ENCODE measurements at regions not wholly inside any gene's neighbourhood (a gene's known extent, or its start where the extent isn't known, plus 50 kb on each side); places are given as distances from the start of the nearest gene placed in this dataset.

DNA sequence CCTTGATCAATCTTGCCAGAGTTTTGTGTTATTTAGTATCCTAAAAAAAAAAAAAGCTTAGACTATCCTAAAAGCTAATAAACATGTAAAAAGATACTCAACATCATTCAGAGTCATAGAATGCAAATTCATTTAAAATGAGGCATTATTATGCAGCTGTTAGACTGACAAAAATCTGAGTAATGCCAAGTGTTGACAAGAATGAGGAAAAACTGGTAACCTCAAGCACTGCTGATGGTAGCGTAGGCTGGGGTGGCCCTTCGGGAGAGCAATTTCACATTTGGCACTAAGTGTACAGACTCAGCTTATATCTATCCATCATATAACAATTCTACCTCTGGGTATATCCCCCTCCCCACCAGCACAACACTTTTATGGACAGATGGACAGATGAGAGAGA, 280.4 kb downstream of the RAP2B start:
- TF ChIP-seq, protein P1, sequence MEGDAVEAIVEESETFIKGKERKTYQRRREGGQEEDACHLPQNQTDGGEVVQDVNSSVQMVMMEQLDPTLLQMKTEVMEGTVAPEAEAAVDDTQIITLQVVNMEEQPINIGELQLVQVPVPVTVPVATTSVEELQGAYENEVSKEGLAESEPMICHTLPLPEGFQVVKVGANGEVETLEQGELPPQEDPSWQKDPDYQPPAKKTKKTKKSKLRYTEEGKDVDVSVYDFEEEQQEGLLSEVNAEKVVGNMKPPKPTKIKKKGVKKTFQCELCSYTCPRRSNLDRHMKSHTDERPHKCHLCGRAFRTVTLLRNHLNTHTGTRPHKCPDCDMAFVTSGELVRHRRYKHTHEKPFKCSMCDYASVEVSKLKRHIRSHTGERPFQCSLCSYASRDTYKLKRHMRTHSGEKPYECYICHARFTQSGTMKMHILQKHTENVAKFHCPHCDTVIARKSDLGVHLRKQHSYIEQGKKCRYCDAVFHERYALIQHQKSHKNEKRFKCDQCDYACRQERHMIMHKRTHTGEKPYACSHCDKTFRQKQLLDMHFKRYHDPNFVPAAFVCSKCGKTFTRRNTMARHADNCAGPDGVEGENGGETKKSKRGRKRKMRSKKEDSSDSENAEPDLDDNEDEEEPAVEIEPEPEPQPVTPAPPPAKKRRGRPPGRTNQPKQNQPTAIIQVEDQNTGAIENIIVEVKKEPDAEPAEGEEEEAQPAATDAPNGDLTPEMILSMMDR (IDR thresholded peaks at IDR 0.05), result no peak
- Histone ChIP-seq H3K27ac (ENCODE audit: low read depth in 1 of 2, low read length in 2 of 2) (no peak overlapping the region), H4K20me1 (ENCODE audit: insufficient read depth, low read length) (no peaks in the 10 kb centered on the region), H3K9ac (ENCODE audit: insufficient read depth, low read length, poor library complexity, severe bottlenecking) (no peak overlapping the region), H3K79me2 (ENCODE audit: insufficient read depth, low read length) (no peaks in the 10 kb centered on the region), H3K27me3 (ENCODE audit: control insufficient read depth in 2 of 2, insufficient read depth in 2 of 2, low read length in 2 of 2) (no peaks in the 10 kb centered on the region), H3K4me3 (replicated peaks in 1 of 3; ENCODE audit: low read depth in 2 of 3, low read length in 3 of 3) (no peak overlapping the region), H3K4me1 (ENCODE audit: control insufficient read depth in 1 of 2, insufficient read depth in 2 of 2, low read length in 2 of 2) (peaks cover 0 to 16% of the 10 kb centered on the region in 2 donors), H3K4me2 (replicated peaks; ENCODE audit: extremely low read depth, low read length, poor library complexity, severe bottlenecking) (no peak overlapping the region), H3K36me3 (replicated peaks in 1 of 2; ENCODE audit: control insufficient read depth in 1 of 2, insufficient read depth in 2 of 2, low read length in 2 of 2) (no peaks in the 10 kb centered on the region), H3K9me3 (replicated peaks in 1 of 2; ENCODE audit: control insufficient read depth in 1 of 2, insufficient read depth in 1 of 2, low read length in 2 of 2) (no peaks in the 10 kb centered on the region), H2AFZ (ENCODE audit: insufficient read depth, low read depth, low read length, poor library complexity, severe bottlenecking) (no peak overlapping the region)
- WGBS (ENCODE audit: insufficient coverage), result no CpG with 5 or more reads among the region's 2 CpGs
- Mint-ChIP-seq H3K36me3 (no peaks in the 10 kb centered on the region), H3K27ac (no peak overlapping the region), H3K4me1 (peaks cover 9% of the 10 kb centered on the region), H3K27me3 (ENCODE audit: low read depth in 3 of 3) (no peaks in the 10 kb centered on the region), H3K4me3 (no peak overlapping the region), H3K9me3 (peaks cover 0 to 6% (median 0%) of the 10 kb centered on the region in 7 donors)
- no peak for DNase-seq
- intact Hi-C loops (cut with micrococcal nuclease), result no loop called here

DNA sequence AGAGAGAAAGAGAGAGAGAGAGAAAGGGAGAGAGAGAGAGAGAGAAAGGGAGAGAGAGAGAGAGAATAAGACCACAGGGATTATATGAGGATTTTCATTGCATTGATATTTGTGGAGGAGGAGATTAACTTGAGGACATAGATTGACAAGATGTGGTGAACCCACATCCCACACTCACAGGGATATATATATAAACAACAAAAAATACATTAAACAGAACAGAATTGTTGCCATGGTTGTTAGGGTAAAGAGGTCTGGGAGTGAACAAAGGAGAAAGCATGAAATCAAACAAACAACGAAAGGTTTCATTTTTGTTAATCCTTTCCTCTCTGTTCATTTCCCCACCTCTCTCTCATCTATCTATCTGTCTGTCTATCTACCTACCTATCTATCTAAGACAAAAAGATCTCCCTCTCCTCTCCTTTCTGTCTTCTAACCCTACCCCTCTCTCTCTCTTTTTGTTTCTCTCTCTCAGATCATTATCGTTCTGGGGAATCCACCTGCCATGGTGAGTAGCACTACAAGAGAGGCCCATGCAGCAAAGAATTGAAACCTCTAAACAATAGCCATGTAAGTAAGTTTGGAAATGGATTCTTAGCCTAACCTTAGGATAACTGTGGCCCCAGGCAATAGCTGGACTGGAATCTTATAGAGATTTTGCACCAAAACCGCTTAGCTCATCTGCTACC, 280.9 kb downstream of the RAP2B start:
- Mint-ChIP-seq H3K4me3 (no peak overlapping the region), H3K27ac (no peak overlapping the region), H3K36me3 (no peaks in the 10 kb centered on the region), H3K4me1 (peaks cover 7% of the 10 kb centered on the region), H3K27me3 (ENCODE audit: low read depth in 3 of 3) (no peaks in the 10 kb centered on the region), H3K9me3 (peaks cover 0 to 6% (median 0%) of the 10 kb centered on the region in 7 donors)
- peaks cover 0 to 16% of the 10 kb centered on the region in 2 donors for H3K4me1 ChIP-seq (ENCODE audit: control insufficient read depth in 1 of 2, insufficient read depth in 2 of 2, low read length in 2 of 2)
- H3K27me3 ChIP-seq (ENCODE audit: control insufficient read depth in 2 of 2, insufficient read depth in 2 of 2, low read length in 2 of 2), result no peaks in the 10 kb centered on the region
- TF ChIP-seq, protein P1 (IDR thresholded peaks at IDR 0.05), result no peak
- WGBS (ENCODE audit: insufficient coverage), result no CpG with 5 or more reads among the region's 3 CpGs
- H3K27ac ChIP-seq (ENCODE audit: low read depth in 1 of 2, low read length in 2 of 2), result no peak overlapping the region
- no peak overlapping the region for H3K4me2 ChIP-seq (replicated peaks; ENCODE audit: extremely low read depth, low read length, poor library complexity, severe bottlenecking)
- H3K36me3 ChIP-seq (replicated peaks in 1 of 2; ENCODE audit: control insufficient read depth in 1 of 2, insufficient read depth in 2 of 2, low read length in 2 of 2), result no peaks in the 10 kb centered on the region
- H3K79me2 ChIP-seq (ENCODE audit: insufficient read depth, low read length), result no peaks in the 10 kb centered on the region
- H3K9ac ChIP-seq (ENCODE audit: insufficient read depth, low read length, poor library complexity, severe bottlenecking), result no peak overlapping the region
- no peaks in the 10 kb centered on the region for H3K9me3 ChIP-seq (replicated peaks in 1 of 2; ENCODE audit: control insufficient read depth in 1 of 2, insufficient read depth in 1 of 2, low read length in 2 of 2)
- no peak overlapping the region for H2AFZ ChIP-seq (ENCODE audit: insufficient read depth, low read depth, low read length, poor library complexity, severe bottlenecking)
- H3K4me3 ChIP-seq (replicated peaks in 1 of 3; ENCODE audit: low read depth in 2 of 3, low read length in 3 of 3), result no peak overlapping the region
- H4K20me1 ChIP-seq (ENCODE audit: insufficient read depth, low read length), result no peaks in the 10 kb centered on the region
- intact Hi-C loops (cut with micrococcal nuclease), result no loop called here
- no peak for DNase-seq

Data from CD14-positive monocyte (primary cell).